GM12892 (cell line): ENCODE measurements at regions not wholly inside any gene's neighbourhood (a gene's known extent, or its start where the extent isn't known, plus 50 kb on each side); places are given as distances from the start of the nearest gene placed in this dataset.

Experiments
- POLR2A ChIP-seq: IDR thresholded peaks from 2 replicates; pipeline ENCODE4 v1.6.1; 2011; ENCODE audit warnings: low read depth, low read length, control low read depth
- POLR2AphosphoS5 ChIP-seq: IDR thresholded peaks from 2 replicates; pipeline ENCODE4 v1.6.1; 2011; ENCODE audit warnings: low read depth, low read length, control low read depth
- TAF1 ChIP-seq: IDR thresholded peaks from 2 replicates; pipeline ENCODE4 v1.6.1; 2011; ENCODE audit warnings: low read depth, mild to moderate bottlenecking, control low read depth, low read length, borderline replicate concordance

- TF ChIP-seq POLR2AphosphoS5 = no peak
- no peak for TF ChIP-seq POLR2A
- no peak for TF ChIP-seq TAF1
Measured at GRCh38 chr7:88368686-88369085, 62.0 kb upstream of the STEAP4 start.
